GM19035 (cell line): ENCODE measurements at regions not wholly inside any gene's neighbourhood (a gene's known extent, or its start where the extent isn't known, plus 50 kb on each side); places are given as distances from the start of the nearest gene placed in this dataset.

Source experiments
- ATAC-seq: cut with Tn5 transposase; IDR thresholded peaks from one replicate; pipeline ENCODE4 v1.9.1; 2021; ENCODE audit not compliant: unreplicated experiment

DNA sequence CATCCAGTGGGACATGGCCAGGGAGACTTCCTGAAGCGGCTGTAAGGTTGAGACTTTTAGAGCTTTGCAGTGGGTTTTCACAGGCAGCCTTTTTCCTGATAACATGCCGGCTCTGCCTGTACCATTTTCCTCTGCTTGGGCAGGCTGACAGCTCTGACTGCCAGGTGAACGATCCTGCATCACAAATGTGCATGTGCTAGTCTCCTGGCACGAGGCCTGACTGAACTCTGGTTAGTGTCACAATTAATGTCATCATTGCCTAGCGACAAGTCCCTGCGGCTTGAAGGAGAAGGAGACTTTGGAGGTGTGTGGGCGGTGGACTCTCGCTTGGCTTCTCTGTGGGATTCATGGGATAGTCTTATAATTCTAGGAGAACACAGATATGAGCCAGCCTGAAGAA, 783.6 kb upstream of the TSPY4 start:
- ATAC-seq = no peak

DNA sequence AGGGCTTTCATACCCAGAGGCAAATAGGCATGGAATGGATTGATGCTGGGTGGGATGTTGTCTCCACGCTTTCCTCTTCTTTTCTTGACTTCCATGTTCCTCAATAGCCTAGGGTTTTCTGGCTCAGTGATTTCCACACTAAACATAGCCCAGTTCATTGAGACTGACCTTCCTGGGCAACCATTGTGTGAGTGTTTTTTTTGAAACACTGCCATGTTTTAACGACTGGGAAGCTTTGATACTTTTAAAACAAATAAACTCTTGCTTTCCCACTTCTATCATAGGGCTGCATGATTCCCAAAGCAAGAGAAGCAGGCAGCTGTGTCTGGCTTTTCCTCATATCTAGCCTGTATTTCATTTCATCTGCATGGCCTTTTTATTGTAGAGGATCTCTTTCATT, 775.9 kb upstream of the TSPY4 start:
- ATAC-seq = no peak

DNA sequence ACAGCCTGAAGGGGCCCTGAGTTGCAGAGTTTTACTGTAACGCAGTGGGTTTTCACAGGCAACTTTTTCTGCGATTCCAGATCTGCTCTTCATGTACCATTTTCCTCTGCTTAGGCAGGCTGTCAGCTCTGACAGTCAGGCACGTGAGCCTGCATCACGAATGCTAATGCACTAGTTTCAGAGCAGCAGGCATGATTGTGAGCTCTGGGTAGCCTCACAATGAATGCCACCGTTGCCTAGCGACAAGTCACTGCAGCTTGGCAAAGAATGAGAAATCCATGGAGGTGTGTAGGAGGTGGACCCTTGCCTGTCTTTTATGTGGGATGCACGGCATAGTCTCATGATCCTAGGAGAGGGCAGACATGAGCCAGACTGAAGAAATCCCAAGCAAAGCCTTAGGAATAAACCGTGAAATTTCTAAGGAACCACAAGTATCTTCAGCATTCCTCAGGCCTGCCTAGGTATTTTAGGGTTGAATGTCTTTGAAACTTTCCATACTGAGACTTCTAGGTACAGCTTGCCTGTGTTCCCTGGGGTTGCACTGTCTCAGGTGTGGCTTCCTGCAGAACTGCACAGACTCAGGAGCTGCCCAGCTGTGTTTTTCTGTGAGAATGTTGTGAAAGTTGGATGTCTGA, 774.7 kb upstream of the TSPY4 start:
- ATAC-seq = no peak

DNA sequence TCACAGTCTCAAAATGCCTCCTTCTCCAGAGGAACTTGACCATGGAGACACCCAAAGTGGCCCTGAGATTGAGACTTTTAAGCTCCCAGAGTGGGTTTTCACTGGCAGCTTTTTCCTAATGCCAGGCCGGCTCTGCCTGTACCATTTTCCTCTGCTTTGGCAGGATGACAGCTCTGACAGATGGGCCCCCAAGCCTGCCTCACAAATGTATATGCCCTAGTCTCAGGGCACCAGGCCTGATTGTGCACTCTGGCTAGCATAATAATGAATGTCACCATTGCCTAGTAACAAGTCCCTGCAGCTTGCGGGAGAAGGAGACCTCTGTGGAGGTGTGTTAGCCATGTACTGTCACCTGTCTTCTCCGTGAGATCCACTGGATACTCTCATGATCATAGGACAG, 772.8 kb upstream of the TSPY4 start:
- ATAC-seq = no peak

DNA sequence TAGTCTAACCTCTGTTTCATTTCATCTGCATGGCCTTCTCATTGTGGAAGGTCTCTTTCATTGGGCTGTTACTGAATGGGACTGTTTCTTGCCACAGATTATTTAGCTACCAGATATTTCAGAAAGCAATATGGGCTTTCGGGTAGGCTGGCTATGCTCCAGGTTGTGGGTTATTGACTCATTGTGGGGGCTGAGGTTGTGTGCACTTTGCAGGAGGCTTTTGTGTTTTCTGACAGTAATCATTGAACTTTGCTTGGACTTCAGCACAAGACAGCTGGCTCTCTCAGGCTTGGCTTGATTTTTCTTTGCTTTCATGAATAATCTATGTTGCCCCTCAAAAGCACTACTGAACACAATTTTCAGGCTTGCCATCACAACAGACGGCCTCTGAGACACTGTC, 771.1 kb upstream of the TSPY4 start:
- ATAC-seq = no peak

DNA sequence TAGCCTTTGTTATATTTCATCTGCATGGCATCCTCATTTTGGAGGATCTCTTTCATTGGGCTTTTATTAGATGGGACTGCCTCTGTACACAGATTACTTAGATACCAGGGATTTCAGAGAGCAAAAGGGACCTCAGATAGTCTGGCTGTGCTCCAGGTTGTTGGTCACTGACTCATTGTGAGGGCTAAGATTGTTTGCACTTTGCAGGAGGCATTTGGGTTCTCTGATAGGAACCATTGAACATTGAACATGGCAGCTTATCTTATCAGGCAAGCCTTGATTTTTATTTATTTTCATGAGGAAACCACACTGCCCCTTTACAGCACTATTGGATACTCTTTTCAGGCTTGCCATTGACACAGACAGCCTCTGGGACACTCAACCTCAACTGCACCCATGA, 766.9 kb upstream of the TSPY4 start:
- ATAC-seq = no peak

DNA sequence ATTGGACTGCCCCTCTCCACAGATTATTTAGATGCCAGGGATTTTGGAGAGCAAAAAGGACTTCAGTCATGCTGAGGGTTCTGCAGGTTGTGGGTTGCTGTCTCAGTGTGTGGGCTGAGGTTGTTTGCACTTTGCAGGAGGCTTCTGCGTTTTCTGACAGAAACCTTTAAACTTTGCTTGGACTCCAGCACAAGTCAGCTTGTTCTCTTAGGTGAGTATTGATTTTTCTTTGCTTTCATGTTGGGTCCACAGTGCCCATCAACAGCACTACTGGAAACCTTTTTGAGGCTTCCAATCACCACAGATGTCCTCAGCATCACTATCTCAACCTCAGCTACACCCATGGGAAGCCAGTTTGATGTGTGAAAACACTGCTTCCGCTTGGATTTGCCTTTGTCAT, 764.3 kb upstream of the TSPY4 start:
- no peak for ATAC-seq

DNA sequence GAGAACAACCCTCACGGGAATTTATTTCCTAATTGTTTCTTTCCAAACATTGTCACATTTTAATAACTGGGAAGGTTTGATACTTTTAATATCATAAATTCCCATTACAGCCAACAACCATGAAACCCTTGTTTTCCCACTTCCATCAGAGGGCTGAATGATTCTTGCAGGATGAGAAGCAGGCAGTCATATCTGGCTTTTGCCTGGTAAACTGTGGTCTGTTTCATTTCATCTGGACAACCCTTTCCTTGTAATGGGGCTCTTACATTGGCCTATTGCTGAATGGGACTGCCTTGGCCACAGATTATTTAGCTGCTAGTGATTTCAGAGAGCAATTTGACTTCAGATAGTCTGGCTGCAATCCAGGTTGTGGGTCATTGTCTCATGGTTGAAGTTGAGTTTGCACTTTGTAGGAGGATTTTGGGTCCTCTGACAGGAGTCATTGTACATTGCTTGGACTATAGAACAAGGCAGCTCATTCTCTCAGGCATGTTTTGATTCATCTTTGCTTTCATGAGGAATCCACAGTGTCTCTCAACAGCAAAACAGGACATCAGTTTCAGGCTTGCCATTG, 754.9 kb upstream of the TSPY4 start:
- no peak for ATAC-seq

DNA sequence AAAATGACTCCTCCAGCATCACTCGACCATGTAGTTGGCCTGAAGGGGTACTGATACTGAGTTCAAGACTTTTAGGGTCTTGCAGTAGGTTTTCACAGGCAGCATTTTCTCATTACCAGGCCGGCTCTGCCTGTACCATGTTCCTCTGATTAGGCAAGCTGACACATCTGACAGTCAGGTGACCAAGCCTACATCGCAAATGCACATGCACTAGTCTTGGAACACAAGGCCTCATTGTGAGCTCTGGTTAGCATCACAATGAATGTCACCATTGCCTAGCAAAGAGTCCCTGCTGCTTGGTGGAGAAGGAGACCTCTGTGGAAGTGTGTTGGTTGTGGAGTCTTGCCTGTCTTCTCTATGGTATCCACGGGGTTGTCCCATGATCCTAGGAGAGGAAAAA, 754.1 kb upstream of the TSPY4 start:
- ATAC-seq = no peak

DNA sequence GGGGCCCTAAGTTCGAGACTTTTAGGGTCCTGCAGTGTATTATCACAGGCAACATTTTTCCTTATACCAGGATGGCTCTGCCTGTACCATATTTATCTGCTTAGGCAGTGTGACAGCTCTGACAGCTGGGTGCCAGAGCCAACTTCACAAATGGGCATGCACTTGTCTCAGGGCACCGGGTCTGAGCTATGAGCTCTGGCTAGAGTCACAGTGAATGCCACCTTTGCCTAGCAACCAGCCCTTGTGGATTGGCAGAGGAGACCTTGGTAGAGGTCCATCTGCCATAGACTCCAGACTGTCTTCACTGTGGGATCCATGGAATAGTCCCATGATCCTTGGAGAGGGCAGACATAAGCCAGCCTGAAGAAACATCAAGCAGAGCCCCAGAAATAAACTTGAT, 746.6 kb upstream of the TSPY4 start:
- ATAC-seq = no peak

DNA sequence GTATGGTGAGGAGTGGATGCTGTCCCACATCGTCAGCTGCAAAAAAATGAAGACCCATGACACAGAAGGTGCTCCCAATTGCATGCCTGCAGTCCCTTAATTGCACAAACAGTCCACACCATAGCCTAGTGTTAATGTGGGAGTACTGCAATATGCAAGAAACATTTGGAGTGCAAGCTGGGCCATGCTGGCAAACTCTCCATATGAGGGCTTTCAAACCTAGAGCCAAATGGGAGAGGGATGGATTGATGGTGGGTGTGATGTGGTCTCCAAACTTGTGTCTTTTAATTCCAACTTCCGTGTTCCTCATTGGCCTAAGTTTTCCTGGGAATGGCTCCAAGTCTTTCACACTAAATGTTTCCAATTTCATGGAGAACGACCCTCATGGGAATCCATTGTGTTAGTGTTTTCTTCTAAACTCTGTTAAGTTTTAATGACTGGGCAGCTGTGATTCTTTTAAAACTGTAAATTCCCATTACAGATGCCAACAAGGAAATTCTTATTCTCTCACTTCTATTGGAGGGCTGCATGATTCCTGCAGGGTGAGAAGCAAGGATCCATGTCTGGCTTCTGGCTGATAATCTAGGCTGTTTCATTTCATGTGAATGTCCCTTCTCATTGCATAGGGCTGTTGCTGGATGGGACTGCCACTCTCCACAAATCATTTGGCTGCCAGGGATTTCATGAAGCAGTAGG, 745.3 kb upstream of the TSPY4 start:
- ATAC-seq = no peak

DNA sequence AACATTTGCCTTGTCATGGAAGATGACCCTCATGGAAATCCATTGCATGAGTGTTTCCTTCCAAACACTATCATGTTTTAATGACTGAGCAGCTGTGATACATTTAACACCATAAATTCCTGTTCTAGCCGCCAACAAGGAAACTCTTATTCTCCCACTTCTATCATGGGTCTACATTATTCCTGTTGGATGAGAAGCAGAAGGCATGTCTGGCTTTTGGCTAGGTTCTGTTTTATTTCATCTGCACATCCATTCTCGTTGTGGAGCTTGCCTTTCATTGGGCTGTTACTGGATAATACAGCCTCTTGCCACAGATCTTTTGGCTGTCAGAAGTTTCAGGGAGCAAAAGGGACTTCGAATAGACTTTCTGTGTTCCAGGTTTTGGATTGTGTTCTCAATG, 742.6 kb upstream of the TSPY4 start:
- no peak for ATAC-seq

DNA sequence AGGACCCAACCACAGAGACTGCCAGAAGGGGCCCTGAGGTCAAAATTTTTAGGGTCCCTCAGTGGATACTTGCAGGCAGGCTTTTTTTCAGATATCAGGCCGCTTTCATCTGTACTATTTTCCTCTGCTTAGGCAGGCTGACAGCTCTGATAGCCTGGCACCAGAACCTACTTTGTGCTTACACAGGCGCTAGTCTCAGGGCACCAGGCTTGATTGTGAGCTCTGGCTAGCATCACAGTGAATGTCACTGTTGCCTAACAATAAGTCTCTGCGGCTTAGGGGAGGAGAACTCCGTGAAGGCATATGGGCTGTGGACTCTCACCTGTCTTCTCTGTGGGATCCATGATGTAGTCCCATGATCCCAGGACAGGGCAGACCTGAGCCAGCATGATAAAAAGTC, 738.1 kb upstream of the TSPY4 start:
- ATAC-seq = no peak

DNA sequence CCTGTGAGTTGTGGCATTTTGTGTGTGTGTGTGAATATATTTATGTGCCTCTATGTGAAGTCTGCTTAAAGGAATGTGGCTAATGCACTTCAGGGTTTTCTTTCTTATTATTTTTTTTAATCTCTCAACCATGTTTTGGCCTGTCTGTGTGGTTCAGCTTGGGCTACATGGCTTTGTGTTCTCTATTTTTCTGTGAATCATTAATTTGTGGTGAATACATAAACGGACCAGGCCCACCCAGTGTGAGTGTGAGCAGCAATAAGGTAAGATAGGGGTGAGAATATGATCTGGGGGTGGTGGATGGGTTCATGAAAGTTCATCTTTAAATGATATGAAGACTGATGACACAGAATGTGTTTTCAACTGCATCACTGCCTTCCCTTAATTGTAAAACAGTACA, 726.6 kb upstream of the TSPY4 start:
- no peak for ATAC-seq

DNA sequence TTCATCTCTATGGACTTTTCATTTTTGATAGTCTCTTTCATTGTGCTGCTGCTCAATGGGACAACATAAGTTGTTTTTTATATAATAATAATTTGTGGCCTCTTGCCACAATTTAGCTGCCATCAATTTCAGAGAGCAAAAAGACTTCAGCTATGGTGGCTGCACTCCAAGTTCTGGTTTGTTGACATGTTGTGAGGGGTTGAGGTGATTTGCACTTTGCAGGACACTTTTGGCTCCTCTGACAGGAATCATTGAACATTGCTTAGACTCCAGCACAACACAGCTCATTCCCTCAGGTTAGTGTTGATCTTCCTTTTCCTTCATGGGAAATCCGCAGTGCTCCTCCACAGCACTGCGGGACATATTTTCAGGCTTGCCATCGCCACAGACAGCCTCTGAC, 725.4 kb upstream of the TSPY4 start:
- ATAC-seq = no peak

DNA sequence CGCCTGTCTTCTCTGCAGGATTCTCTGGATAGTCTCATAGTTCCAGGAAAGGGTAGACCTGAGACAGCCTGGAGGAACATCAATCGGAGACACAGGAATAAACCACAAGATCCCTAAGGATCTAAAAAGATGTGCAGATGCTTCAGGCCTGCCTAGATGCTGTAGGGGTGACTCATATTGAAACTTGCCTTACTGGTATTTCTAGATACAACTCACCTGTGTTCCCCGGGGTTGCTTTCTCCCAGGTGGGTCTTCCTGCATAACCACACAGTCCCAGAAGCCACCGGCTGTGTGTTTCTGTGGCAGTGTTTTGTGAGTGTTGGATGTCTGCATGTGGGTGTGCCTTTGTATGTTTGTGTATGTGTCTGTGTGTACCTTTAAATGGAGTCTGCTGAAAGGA, 719.0 kb upstream of the TSPY4 start:
- ATAC-seq = no peak

DNA sequence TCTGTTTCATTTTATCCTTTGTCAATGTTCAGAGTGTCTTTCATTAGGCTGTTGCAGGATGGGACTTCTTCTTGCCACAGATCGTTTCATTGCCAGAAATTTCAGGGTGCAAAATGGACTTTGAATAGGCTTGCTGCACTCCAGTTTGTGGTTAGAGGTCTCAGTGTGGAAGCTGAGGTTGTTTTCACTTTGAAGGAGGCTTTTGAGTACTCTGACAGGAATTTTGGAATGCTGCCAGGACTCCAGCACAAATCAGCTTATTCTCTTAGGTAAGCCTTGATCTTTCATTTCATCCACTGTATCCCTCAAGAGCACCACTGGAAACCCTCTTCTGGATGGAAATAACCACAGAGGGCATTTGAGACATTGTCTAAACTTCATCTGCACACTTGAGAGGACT, 715.1 kb upstream of the TSPY4 start:
- no peak for ATAC-seq

DNA sequence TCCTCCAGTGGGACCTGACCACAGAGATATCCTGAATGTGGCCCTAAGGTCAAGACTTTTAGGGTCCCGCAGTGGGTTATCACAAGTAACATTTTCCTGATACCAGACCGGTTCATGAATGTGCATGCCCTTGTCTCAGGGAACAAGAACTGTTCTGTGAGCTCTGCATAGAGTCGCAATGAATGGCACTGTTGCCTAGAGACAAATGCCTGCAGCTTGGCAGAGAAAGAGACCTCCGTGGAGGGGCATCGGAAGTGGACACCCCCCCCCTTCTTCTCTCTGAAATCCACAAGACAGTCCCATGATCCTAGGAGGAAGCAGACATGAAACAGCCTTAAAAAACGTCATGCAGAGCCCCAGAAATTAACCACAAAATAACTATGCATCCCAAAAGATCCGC, 714.4 kb upstream of the TSPY4 start:
- ATAC-seq = no peak

DNA sequence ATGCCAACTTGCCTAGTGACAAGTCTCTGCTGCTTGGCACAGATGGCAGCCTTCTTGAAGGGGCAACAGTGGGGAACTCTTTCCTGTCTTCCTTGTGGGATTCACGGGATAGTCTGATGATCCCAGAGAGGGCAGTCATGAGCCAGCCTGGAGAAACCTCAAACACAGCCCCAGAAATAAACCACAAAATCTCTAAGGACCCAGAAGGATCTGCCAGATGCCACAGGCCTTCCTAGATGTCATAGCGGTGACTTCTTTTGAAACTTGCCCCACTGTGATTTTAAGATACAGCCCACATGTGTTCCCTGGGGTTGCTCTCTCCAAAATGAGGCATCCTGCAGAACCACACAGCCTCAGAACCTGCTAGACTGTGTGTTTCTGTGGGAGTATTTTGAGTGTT, 707.6 kb upstream of the TSPY4 start:
- ATAC-seq = no peak

DNA sequence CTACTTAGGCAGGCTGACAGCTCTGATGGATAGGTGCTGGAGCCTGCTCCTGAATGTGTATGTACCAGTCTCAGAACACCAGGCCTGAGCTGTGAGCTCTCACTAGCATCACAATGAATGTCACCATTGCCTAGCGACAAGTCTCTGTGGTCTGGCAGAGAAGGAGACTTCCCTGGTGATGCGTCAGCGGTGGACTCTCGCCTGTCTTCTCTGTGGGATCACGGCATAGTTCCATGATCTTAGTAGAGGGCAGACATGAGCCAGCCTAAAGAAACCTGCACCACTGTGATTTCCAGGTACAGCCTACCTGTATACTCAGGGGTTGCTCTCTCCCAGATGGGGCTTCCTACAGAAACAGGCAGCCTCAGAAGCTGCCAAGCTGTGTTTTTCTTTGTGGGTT, 699.2 kb upstream of the TSPY4 start:
- no peak for ATAC-seq

DNA sequence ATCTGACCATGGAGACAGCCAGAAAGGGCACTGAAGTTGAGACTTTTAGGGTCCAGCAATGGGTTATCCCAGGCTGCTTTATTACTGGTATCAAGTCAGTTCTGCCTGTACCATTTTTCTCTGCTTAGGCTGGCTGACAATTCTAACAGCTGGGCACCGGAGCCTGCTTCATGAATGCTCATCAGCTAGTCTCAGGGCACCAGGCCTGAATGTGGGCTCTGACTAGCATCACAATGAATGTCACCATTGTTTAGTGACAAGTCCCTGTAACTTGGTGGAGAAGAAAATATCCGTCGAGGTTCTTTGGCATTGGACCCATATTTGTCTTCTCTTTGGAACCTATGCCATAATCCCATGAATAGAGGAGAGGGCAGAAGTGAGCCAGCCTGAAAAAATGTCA, 692.3 kb upstream of the TSPY4 start:
- no peak for ATAC-seq

DNA sequence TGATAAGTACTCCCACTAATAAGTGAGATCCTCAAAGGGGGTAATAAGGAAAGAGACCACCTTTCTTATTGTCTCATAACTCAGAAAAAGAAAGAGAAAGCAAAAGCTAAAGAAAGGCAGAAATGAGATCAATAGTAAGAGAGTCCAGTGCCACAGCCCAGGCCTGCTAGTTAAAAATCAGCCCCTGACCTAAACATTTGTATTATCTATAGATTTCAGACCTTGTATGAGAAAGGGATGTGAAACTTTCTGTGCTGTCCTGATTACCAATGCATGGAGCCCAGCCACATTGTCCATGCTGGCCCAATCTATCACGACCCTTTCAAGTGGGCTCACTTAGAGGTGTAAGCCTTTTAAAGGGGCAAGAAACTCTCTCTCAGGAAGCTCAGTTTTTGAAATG, 684.8 kb upstream of the TSPY4 start:
- ATAC-seq = no peak

DNA sequence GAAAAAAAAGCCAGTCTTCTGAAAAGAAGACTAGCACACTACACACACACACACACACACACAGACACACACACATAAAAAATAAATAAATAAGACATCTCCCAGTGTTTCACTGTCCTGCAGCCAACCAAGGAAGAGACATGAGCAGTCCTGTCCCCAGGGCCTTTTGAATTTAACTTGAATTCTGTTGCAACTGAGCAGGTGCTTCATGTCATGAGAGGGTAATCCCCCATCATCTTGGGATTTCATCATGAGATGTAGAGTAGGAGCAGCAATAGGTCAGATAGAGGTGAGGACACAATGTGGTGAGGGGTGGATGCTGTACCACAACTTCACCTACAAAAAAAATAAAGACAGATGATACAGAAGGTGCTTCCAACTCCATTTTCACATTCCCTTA, 682.2 kb upstream of the TSPY4 start:
- ATAC-seq = no peak
